HEK293T (cell line): ENCODE measurements at regions not wholly inside any gene's neighbourhood (a gene's known extent, or its start where the extent isn't known, plus 50 kb on each side); places are given as distances from the start of the nearest gene placed in this dataset.

Experiments
- CTCF ChIA-PET: fragments of 350-600 bp; formaldehyde crosslinking; extraction: SDS; loops from one replicate; lab custom pipeline; 2021; ENCODE audit warnings: antibody characterized with exemption, inconsistent platforms; lab: Yijun Ruan, JAX
- POLR2A ChIA-PET: fragments of 350-600 bp; formaldehyde crosslinking; extraction: SDS; loops from one replicate; lab custom pipeline; 2020; ENCODE audit warnings: antibody characterized with exemption, inconsistent platforms; lab: Yijun Ruan, JAX
- DNase-seq: peaks from one replicate; pipeline ENCODE4 v3.0.0; 2012; ENCODE audit warnings: mixed read lengths; ENCODE audit errors: extremely low spot score
- ARNT ChIP-seq: fragments of 450-650 bp; IDR thresholded peaks from 2 replicates; pipeline ENCODE4 v1.6.1; 2017; ENCODE audit warnings: mild to moderate bottlenecking
- BHLHE40 ChIP-seq: fragments of 450-650 bp; IDR thresholded peaks from 2 replicates; pipeline ENCODE4 v1.6.1; 2016; ENCODE audit warnings: mild to moderate bottlenecking, moderate library complexity, borderline replicate concordance
- CTBP1 ChIP-seq: fragments of 450-650 bp; IDR thresholded peaks from 2 replicates; pipeline ENCODE4 v1.6.1; 2016; ENCODE audit warnings: borderline replicate concordance
- ELF4 ChIP-seq: fragments of 450-650 bp; IDR thresholded peaks from 2 replicates; pipeline ENCODE4 v1.6.1; 2017; ENCODE audit warnings: antibody characterized with exemption
- FOXA1 ChIP-seq: fragments of 450-650 bp; IDR thresholded peaks from 2 replicates; pipeline ENCODE4 v1.6.1; 2016; ENCODE audit warnings: mild to moderate bottlenecking
- FOXK2 ChIP-seq: fragments of 450-650 bp; IDR thresholded peaks from 2 replicates; pipeline ENCODE4 v1.6.1; 2016; ENCODE audit warnings: mild to moderate bottlenecking
- FOXM1 ChIP-seq: fragments of 450-650 bp; IDR thresholded peaks from 2 replicates; pipeline ENCODE4 v1.6.1; 2017; ENCODE audit warnings: mild to moderate bottlenecking, borderline replicate concordance
- HDGF ChIP-seq: fragments of 450-650 bp; IDR thresholded peaks from 2 replicates; pipeline ENCODE4 v1.6.1; 2017; ENCODE audit warnings: antibody characterized with exemption, borderline replicate concordance
- L3MBTL2 ChIP-seq: fragments of 450-650 bp; conservative IDR thresholded peaks from 2 replicates; pipeline ENCODE4 v1.6.1; 2016; ENCODE audit warnings: mild to moderate bottlenecking
- LEF1 ChIP-seq: fragments of 450-650 bp; IDR thresholded peaks from 2 replicates; pipeline ENCODE4 v1.6.1; 2017; ENCODE audit warnings: mild to moderate bottlenecking, borderline replicate concordance
- NFRKB ChIP-seq: fragments of 450-650 bp; IDR thresholded peaks from 2 replicates; pipeline ENCODE4 v1.6.1; 2016; ENCODE audit warnings: mild to moderate bottlenecking, moderate library complexity
- SP1 ChIP-seq: fragments of 450-650 bp; IDR thresholded peaks from 2 replicates; pipeline ENCODE4 v1.6.1; 2017
- SUZ12 ChIP-seq: fragments of 450-650 bp; IDR thresholded peaks from 2 replicates; pipeline ENCODE4 v1.6.1; 2016; ENCODE audit warnings: mild to moderate bottlenecking
- TARDBP ChIP-seq: fragments of 450-650 bp; IDR thresholded peaks from 2 replicates; pipeline ENCODE4 v1.6.1; 2016
- ZNF384 ChIP-seq: fragments of 450-650 bp; IDR thresholded peaks from 2 replicates; pipeline ENCODE4 v1.6.1; 2016
- TF ChIP-seq, protein P1 (sequence below): fragments of 450-650 bp; IDR thresholded peaks from 2 replicates; pipeline ENCODE4 v1.6.1; 2016

DNA sequence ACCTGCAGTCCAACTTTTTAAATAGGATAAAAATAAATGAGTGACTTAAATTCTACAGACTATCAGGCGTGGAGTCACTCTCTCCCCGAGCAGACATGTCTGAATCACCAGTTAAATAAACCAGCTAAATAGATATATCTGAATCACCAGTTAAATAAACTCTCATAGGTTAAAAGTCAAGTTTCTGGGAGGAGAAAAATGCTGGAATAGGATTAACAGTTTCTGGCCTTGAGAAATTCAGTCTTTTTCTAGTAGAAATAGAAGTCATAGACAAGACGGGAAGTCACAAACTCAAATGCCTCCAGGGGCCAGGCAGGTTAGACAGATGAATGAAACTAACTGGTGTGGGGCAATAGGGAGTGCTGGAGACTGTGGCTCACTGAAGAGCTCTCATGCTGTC lies 258.6 kb upstream of the TMEM132C start:
- no peak for DNase-seq
- ChIA-PET POLR2A (no interaction called here), CTCF (no interaction called here)
- TF ChIP-seq NFRKB (no peak), TARDBP (no peak), ARNT (no peak), SUZ12 (no peak), L3MBTL2 (no peak)

DNA sequence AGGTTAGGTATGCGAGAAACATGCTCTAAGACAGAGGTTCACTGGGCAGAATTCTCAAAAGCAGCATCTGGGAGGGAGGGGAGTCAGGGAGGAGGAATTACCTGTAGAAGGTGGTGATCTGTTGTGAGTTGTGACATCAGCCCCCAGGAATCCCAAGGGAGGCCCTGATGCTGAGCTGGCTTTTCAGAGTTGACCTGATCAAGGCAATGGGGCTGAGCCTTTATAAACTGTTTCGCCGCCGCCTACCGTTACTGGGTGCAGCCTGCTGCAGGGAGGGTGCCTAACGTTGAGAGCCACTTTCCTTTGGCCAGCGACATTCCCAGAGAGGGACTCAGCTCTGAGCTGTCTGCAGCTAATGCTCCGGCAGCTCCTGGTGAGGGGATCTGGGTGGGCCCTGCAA lies 257.9 kb upstream of the TMEM132C start:
- POLR2A ChIA-PET = no interaction called here
- TF ChIP-seq ZNF384 = no peak
- TF ChIP-seq BHLHE40 = no peak
- TF ChIP-seq TARDBP = no peak
- no peak for TF ChIP-seq FOXA1
- TF ChIP-seq, protein P1, sequence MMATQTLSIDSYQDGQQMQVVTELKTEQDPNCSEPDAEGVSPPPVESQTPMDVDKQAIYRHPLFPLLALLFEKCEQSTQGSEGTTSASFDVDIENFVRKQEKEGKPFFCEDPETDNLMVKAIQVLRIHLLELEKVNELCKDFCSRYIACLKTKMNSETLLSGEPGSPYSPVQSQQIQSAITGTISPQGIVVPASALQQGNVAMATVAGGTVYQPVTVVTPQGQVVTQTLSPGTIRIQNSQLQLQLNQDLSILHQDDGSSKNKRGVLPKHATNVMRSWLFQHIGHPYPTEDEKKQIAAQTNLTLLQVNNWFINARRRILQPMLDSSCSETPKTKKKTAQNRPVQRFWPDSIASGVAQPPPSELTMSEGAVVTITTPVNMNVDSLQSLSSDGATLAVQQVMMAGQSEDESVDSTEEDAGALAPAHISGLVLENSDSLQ = no peak
- TF ChIP-seq SUZ12 = no peak
- no peak for TF ChIP-seq LEF1
- TF ChIP-seq CTBP1 = no peak
- TF ChIP-seq FOXK2 = no peak
- no peak for TF ChIP-seq NFRKB
- no peak for TF ChIP-seq L3MBTL2
- no peak for TF ChIP-seq ELF4
- TF ChIP-seq FOXM1 = no peak
- no peak for TF ChIP-seq HDGF
- TF ChIP-seq SP1 = no peak
- no peak for TF ChIP-seq ARNT
- DNase-seq = no peak
- CTCF ChIA-PET = no interaction called here

DNA sequence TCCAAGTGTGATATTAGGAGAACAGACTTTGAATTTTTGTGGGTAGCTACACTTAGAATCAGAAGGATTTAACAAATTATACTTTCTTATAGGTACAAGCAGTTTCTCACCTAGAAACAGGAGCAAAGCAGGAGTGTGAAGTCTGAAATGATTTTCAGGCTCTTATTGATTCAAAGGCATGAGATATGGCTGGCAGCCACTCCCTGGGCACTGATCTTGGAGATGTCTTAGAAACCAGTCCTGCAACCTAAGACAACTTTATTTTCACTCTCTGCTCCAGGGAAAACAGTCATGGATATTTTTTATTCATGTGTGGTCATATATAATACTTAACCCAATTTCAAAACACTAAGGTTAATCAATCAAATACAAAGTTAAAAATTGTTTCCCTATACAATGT lies 254.9 kb upstream of the TMEM132C start:
- CTCF ChIA-PET = no interaction called here
- TF ChIP-seq TARDBP (no peak), FOXM1 (no peak), ARNT (no peak), FOXA1 (no peak), ELF4 (no peak), CTBP1 (no peak), LEF1 (no peak), SP1 (no peak), FOXK2 (no peak), ZNF384 (no peak)
- TF ChIP-seq, protein P1 = no peak
- DNase-seq = no peak
- POLR2A ChIA-PET = no interaction called here

DNA sequence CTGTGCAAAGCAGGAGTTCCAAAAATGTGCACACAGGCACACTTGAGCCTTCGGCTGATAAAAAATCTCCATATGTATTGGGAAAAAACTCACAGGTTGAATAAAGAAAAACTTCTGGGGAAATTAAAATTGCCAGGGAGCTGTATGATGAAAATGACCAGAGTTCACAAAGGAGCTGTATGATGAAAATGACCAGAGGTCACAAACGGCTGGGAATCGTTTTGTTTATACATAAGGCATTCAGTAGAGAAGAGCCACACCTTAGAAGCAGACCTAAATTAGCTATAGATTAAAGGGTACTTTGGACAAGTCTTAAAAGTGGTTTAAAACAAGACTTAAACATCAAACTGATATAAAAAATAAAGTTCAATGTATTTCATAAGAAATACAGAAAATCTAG lies 251.7 kb upstream of the TMEM132C start:
- TF ChIP-seq ARNT (no peak), L3MBTL2 (no peak), HDGF (no peak), ELF4 (no peak), SUZ12 (no peak), TARDBP (no peak), FOXM1 (no peak), NFRKB (no peak), LEF1 (no peak), CTBP1 (no peak), ZNF384 (no peak), BHLHE40 (no peak), SP1 (no peak)
- TF ChIP-seq, protein P1 = no peak
- DNase-seq = no peak
- POLR2A ChIA-PET = no interaction called here
- CTCF ChIA-PET = no interaction called here

DNA sequence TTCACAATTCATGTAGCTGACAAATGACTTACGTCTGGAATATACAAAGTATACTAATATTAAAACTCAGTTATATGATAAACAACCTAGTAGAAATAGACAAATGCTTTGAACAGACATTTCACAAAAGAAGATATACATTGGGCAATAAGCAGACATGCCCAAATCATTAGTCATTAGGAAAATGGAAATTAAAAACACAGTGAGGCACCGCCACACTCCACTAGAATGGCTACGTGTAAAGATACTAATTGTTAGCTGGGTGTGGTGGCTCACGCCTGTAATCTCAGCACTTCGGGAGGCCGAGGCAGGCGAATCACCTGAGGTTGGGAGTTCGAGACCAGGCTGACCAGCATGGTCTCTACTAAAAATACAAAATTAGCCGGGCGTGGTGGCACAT lies 248.9 kb upstream of the TMEM132C start:
- TF ChIP-seq L3MBTL2 (no peak), TARDBP (no peak), ZNF384 (no peak), SUZ12 (no peak), CTBP1 (no peak), LEF1 (no peak), HDGF (no peak), FOXM1 (no peak), NFRKB (no peak), ARNT (no peak), ELF4 (no peak), FOXK2 (no peak), FOXA1 (no peak), SP1 (no peak), BHLHE40 (no peak)
- TF ChIP-seq, protein P1 = no peak
- CTCF ChIA-PET = no interaction called here
- POLR2A ChIA-PET = no interaction called here
- no peak for DNase-seq

DNA sequence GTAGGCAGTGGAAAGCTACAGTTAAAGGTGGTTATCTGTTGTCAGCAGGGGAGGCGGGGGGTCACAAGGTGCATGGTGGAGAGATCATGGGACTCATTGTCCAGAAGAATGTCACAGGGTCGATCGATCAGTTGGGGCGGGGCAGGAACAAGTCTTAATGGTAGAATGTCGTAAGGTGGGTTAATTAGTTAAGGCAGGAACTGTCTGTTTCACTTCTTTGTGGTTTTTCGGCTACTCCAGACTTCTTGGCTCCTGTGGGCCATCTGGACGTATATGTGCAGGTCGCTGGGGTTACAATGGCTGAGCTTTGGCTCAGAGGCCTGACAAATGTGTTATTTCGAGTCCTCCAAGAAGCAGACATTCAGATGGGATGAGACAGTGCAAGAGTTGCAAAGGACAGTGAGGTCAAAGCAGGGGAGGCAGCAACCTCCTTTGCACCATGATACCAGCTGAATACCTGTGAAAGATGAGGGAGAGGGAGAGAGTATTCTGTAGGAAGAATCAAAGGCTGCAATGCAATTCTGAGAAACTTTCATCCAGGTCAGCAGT lies 246.9 kb upstream of the TMEM132C start:
- DNase-seq = no peak
- CTCF ChIA-PET = no interaction called here
- no peak for TF ChIP-seq FOXM1
- no peak for TF ChIP-seq L3MBTL2
- no peak for TF ChIP-seq SUZ12
- no peak for TF ChIP-seq BHLHE40
- TF ChIP-seq, protein P1 = no peak
- TF ChIP-seq FOXK2 = no peak
- TF ChIP-seq ARNT = no peak
- TF ChIP-seq CTBP1 = no peak
- POLR2A ChIA-PET = no interaction called here
